Hematopoietic multipotent progenitor cell treated with erythropoietin and hydrocortisone succinate and interleukin-3 and kit ligand, for 4 days (in vitro differentiated cells): ENCODE measurements at regions not wholly inside any gene's neighbourhood (a gene's known extent, or its start where the extent isn't known, plus 50 kb on each side); places are given as distances from the start of the nearest gene placed in this dataset.
"Not testable (repeated sequence)": the region's sequence is repeated elsewhere in the genome, so short reads cannot be mapped to it uniquely, and the experiment has no call there.

Experiments used
- DNase-seq: peaks from one replicate; pipeline ENCODE4 v3.0.0-alpha.2; 2015

DNA sequence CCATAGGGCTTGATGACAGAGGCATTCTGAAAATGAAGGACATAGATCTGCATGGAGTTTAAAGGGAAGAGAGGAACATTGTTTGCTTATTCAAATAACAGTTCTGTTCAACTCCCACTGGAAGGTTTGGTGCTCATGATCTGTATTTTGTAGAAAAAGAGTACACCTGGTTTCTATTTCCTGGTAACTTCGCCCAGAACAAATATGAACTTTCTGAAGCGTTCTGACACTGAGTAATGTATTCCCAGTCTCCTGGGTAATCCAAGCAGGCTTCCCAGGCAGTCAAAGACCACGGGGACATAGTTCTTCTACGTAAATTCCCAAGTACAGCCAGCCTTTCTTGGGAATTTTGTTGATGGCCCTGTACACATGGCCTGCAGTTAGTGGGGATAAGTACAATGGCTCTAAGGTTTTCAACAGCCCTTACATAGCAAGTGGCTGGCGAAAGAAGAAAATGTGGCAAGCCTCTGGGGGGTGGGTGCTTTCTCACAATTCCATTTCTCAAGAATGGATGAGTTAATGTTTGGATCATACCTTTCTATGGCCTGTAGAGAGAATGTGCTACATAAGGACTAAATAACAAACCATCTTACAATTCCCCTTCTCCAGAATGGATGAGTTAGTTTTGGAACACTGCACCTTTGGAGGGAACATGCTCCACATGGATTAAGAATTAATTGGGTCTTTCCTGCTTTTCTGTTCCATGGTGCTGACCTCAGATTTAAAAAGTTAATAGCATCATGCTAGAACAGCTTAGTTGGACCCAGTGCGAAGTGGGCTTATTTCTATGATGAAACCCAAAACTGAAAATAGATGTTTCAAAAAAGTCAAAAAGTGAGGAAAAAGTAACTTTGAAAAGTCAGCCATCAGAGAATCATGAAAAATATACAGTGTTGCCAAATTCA lies 52.7 kb downstream of the COL6A6 start:
- DNase-seq: no peak

DNA sequence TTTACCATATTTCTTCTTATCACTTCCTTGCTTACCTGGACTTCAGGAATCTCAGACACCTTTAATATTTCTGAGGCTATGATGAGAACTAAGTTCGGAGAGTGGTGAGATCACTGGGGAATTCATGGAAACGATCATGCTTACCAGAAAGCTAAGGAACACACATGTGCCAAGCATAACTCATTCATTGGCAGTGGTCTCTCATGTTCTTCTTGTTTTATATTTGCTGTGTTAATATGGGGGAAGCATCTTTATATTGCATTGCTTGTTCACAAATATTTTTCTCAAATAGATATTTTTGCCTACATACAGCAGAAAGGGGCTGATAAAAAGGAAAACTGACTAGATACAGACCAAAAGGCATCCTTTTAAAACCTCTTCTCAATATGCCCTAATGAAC lies 55.8 kb downstream of the COL6A6 start:
- no peak for DNase-seq

DNA sequence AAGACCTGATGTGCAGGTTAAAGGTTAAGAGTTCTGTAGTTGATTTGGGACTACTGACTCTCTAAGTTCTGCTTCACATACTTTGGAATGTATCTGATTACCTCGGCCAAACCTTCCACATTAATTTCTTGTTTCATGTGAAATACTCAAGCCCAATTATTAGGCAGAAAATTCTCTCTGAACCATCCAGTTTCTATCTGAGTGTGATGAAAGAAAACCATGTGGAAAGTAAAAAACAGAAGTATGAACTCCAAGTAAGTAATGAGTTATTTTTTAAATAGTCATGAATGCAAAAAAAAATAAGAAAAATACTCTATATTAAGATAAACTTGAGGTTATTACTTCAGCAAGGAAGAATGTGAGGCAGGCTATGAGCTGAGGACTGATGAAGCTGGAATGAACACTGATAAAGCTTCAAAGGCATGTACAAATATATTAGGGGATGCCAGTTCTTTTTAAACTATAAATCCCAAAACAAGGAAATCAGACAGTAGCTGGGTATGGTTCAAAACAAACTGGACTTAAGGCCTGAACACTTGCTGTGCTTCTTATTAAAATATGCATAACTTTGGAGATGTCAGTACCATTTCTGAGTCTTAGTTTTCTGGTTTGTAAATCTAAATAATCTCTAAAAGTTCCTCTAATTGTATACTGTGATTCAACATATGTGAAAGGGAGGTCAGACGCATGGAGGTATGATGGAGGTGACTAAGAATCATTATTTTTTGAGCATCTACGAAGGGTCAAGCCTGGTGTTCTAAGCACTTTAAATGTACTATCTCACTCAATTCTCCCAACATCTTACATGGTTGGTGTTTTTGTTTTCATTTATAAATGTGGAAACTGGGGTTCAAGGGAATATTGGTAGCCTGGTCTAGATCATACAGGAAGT lies 59.6 kb downstream of the COL6A6 start:
- DNase-seq: no peak

DNA sequence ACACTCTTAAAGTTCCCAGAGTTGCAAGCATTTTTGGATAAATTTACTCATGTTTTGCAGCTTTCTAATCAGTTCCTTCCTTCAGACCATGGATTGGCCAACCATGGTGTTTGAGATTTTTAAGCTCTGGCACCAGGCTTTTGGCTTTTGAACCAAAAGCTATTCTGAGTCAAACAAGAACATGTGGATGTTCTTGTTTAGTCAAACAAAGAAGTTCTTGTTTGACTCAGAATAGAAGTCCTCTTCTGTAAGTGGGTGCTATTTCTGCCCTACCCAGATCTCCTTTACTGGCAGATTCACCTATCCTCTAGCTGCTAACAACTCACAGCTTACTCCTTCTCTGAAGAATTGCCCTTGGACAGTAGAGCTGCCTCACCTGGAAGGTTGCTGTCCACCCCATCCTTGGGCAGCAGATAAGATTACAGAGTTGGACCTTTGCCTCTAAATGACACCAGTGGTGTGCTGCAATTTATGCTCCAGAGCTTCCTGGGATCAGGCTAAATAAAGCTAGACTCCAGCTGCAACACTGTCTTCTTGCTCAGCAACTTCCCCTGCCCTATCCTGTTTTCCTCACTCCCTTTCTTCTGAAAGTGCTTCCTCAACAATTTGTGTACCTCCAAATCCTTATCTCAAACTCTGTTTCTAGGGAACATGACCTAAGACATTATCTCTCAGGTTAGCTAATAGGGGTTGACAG lies 65.6 kb downstream of the COL6A6 start:
- no peak for DNase-seq

DNA sequence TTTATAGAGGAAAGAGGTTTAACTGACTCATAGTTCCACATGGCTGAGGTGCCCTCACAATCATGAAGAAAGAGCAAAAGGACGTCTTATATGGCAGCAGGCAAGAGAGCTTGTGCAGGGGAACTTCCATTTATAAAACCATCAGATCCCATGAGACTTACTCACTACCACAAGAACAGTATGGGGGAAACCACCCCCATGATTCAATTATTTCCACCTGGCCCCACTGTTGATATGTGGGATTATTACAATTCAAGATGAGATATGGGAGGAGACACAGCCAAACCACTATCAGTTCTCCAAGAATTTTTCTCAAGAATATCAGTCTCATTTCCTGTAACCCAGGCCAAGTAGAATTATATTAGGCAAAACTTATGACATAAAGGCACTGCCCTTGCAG lies 77.8 kb downstream of the COL6A6 start:
- not testable (repeated sequence) for DNase-seq

DNA sequence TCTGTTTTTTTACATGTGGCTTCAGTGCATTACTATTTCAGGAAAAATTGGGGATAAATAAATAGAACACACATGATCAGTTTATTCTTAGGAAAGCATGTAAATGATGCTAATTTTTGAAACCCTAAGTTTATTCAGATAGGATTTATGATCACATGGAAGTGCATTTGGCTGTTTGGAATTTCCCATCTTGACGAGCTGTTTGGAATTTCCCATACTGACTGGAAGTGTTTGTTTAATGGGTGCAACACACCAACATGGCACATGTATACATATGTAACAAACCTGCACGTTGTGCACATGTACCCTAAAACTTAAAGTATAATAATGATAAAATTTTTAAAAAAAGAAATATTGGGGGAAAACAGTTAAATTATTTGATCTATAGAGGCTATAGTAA lies 79.5 kb downstream of the COL6A6 start:
- DNase-seq: no peak

DNA sequence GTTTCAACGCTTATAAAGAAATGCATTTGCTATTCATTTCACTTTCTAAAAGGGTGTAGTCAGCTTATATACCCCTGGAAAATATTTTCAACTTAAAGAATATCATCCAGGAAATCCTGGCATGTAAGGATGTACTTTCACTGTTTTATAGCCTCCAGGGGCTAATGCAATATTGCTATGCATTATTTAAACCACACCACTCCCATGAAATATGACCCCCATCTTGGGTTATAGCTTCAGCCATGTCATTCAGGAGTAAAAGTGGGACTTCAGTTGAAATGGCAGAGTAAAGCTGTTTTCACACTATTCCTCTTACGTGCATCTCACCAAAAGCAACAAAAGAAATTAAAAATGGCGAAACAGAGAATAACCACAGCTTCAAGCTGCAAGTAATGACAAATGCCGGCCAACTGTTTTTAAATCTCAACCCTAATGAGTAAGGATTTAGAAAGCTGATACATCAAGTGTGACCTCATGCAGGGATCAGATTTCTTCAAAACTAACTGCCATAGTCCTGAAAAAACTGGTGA lies 84.5 kb downstream of the COL6A6 start:
- no peak for DNase-seq

DNA sequence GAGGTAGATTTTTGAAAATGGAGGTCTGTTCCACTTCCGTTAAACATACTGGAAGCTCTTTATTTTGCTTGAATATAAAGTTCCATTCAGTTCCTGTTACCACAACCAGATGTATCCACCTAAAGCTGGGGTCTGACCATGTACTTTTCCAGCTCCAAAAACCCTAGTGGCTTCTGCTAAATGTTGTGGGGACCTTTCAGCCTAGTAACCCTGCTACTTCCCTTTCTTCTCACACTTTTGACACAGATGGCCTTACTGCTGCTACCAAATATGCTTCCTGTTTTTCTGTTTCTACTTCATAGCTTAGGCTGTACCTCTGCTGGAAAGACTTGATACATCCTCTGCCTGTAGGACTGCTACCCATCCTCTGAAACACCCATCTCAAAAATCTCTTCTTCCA lies 87.8 kb downstream of the COL6A6 start:
- peak; percentile 55 for DNase-seq

DNA sequence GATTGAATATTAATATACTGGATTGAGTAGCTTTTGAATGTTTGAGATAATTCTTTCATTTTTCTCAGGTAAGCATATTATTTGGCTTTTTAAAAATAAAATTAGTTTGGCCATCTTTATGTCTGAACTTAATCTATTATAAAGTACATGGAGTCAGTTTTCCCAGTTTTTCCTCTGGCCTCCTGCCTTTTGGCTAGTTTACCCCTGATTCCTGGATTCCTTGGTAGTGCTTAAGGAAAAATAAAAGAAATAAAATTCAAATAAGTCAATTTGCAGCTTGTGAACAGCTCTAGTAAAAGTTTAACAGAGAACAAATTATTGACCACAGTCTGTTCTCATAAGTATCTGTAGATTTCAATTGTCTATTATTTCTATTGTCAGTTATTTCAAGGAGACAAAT lies 89.4 kb downstream of the COL6A6 start:
- DNase-seq: no peak

DNA sequence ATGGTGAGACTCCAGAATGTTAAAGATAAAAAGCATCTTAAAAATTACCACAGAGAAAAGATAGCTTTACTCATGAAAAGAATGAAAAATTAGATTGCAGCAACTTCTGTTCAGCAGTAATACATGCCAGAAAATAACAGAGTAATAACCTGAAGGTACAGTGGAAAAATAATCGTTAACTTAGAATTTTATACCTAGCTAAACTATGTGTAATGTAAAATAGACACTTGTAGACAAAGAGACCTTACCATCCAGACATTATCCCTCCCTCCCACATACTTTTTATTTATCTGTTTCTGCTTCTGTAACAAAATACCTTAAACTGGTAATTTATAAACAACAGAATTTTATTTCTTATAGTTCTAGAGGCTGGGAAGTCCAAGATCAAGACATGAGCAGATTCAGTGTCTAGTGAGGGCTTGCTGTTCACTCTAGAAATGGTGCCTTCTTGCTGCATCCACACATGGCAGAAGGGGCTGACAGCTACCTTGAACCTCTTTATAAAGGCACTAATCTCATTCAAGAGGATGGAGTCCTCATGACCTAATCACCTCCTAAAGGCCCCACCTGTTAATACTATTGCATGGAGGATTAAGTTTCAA lies 90.7 kb downstream of the COL6A6 start:
- no peak for DNase-seq

DNA sequence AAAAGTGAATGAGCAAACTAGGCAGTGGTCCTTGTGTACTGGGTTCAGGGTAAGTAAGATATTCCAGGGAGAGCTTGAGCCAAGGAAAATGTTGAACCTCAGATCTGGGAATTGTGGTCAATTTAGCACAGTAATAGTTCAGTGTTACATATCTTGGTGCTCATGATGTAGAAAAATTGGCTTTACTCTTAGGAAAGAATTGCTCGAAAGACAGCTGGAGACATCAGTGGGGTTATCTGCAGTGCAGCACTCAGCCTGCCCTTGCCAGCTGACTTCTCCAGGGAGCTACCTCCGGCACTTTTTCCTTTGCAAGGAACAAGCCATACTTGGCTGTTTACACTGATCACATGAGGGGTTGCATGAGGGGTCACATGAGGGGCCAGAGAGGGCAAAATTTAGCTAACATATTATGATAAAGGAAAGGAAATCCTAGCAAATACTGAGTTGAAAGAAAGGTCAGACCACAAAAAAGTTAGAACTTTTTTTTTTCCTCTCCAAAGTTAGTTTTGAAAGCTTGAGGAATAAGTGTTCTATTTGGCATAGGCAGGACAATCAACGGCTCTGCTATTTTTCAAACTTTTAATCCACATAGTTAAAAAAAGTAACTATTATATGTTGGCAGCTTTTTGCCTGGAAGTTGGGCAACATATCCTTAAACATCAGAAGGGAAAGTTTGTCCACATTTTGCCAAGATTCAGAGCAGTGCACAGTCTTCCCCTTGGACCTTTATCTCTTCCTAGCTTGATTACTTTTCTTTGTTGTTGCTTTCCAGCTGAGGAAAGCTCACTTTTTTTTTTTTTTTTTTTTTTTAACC lies 92.4 kb downstream of the COL6A6 start:
- no peak for DNase-seq

DNA sequence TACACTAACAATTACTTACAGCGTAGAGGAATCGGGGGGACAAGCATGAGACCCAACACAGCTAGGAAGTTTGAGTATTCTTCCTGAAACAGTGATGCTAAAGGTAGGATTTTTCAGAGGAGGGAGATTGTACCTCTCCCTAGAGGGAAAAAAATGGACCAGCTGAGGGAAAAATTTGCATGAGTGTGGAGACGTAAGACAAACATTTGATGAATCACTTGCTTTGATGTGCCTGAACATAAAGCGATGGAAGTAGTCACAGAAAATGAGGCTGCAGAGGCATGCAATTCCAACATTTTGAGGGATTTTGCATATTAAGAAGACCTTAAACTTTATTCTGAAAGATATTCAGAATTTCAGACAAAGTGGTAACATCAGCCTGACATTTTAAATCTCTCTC lies 102.2 kb downstream of the COL6A6 start:
- no peak for DNase-seq

DNA sequence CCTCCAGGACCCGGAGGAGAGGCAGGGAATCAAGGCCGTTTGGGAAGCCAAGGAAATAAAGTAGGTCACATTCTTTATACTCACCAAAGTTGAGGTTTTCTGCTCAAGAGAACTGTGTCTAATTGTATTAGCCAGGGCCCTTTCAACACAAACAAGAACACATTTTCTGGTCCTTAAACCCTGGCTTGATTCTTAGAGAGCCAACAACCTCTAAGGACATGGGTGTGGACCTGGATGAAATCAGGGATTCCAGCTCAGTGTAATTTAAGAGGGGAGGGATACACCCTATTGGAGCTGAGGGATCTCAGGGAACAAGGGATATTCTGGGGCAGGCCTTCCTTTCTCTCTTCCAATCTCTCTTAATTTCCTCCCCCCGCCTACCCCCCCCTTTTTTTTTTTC lies 104.8 kb downstream of the COL6A6 start:
- no peak for DNase-seq

DNA sequence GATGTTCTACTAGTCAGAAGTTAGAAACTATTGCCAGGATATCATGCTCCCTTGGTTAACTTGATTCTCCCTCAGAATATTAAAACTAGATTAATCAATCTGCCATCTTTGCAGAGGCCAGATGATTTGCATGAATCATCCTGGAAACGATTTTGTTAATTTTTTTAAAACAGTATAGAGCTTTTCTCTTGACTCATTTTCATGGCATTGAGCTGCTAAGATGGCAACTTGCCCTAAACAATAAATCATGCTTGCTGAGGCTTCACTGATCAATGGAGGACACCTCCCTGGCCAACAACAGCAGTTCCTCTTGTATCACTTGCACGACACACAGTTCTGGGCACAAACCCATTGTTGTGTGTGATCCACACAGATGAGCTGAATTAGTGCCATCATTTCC lies 109.1 kb downstream of the COL6A6 start:
- no peak for DNase-seq

DNA sequence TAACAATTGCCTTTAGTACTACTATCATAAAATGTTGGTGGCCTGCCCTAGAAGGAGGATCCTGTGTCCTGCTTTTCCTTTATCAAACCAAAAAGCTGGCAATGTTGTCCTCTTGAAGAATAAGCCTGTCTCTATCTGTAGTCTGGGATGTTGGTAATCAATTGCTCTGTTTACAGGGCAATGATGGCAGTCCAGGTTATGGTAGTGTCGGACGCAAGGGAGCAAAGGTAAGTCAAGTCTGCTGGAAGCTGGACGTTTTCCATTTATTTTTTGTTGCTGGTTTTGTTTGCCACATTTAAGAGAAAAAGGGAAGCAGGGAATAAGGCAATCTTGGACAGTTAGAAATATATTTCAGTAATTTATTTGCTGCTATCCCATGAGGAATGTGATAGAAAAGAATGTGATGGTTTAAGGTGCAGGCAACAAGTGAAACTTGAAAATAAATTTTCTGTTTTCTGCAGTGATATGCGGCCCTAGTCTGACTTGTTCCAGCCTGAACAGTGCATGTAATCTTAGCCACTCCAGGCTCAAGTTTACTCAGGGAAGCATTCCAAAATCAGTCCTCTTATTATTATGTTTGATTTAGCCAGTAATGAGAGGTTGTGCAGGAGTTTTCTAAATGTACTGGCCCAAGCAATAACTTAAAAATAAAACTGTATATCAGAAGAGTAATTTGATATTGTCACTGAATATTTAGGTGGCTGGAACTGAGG lies 110.3 kb downstream of the COL6A6 start:
- no peak for DNase-seq

DNA sequence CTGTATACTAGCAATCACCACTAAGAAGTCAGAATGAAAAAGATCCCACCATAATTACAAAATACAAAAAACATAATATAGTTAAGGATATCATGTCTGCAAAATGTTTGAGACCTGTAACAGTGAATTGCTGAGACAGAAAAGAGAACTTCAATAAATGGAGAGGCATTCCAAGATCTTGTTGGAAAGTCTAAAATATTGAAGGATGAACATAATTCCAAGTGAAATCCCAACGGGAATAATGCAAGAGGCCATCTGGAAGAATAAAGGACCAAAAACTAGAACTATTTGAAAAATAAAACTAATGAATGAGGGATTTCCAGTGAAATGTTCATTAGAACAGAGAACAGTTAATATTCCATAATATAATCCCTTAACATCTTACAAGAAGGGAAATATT lies 110.9 kb downstream of the COL6A6 start:
- no peak for DNase-seq
